NCI-H510A (cell line): ENCODE measurements at regions not wholly inside any gene's neighbourhood (a gene's known extent, or its start where the extent isn't known, plus 50 kb on each side); places are given as distances from the start of the nearest gene placed in this dataset.

Experiments used
- DNase-seq: peaks from one replicate; lab custom pipeline; 2025; lab: John Stamatoyannopoulos, UW

- DNase-seq: no peak
Observed at GRCh38 chr3:190790185-190790584, 72.3 kb downstream of the GMNC start.

GRCh38 chr3:190786898-190787297 is 75.6 kb downstream of the GMNC start:
- DNase-seq: no peak

- DNase-seq: no peak
Observed at GRCh38 chr3:190785047-190785446, 77.4 kb downstream of the GMNC start.

GRCh38 chr3:190780524-190780923 is 82.0 kb downstream of the GMNC start:
- DNase-seq: no peak

GRCh38 chr3:190774633-190775032 is 87.9 kb downstream of the GMNC start:
- DNase-seq: no peak

GRCh38 chr3:190773948-190774347 is 88.5 kb downstream of the GMNC start:
- DNase-seq: no peak

- DNase-seq: no peak
Observed at GRCh38 chr3:190772831-190773230, 89.7 kb downstream of the GMNC start.

- no peak for DNase-seq
Observed at GRCh38 chr3:190768891-190769290, 93.6 kb downstream of the GMNC start.

GRCh38 chr3:190767851-190768250 is 94.6 kb downstream of the GMNC start:
- no peak for DNase-seq

GRCh38 chr3:190764231-190765134 is 98.0 kb downstream of the GMNC start:
- DNase-seq: no peak

- DNase-seq: no peak
Observed at GRCh38 chr3:190762801-190763200, 99.7 kb downstream of the GMNC start.

GRCh38 chr3:190747571-190747970 is 114.9 kb downstream of the GMNC start:
- no peak for DNase-seq

GRCh38 chr3:190746986-190747385 is 115.5 kb downstream of the GMNC start:
- no peak for DNase-seq

GRCh38 chr3:190746531-190746930 is 116.0 kb downstream of the GMNC start:
- DNase-seq: no peak

- DNase-seq: no peak
Observed at GRCh38 chr3:190741788-190742187, 120.7 kb downstream of the GMNC start.

GRCh38 chr3:190739641-190740185 is 122.8 kb downstream of the GMNC start:
- DNase-seq: no peak

- DNase-seq: no peak
Observed at GRCh38 chr3:190738636-190739155, 123.8 kb downstream of the GMNC start.

GRCh38 chr3:190737446-190737845 is 125.0 kb downstream of the GMNC start:
- no peak for DNase-seq

- DNase-seq: no peak
Observed at GRCh38 chr3:190734490-190734889, 128.0 kb downstream of the GMNC start.

GRCh38 chr3:190733591-190734146 is 128.8 kb downstream of the GMNC start:
- no peak for DNase-seq

GRCh38 chr3:190731596-190731995 is 130.9 kb downstream of the GMNC start:
- DNase-seq: no peak

GRCh38 chr3:190728574-190729246 is 133.8 kb downstream of the GMNC start:
- no peak for DNase-seq
